GM12864 (cell line): ENCODE measurements at regions not wholly inside any gene's neighbourhood (a gene's known extent, or its start where the extent isn't known, plus 50 kb on each side); places are given as distances from the start of the nearest gene placed in this dataset.

Experiments used
- DNase-seq: peaks from one replicate; pipeline ENCODE4 v3.0.0-alpha.2; 2011; ENCODE audit warnings: low read depth
- H3K4me3 ChIP-seq: 2 replicates; pipeline ENCODE4 v1.5.1; 2011; ENCODE audit warnings: mild to moderate bottlenecking, low read depth, low read length, control low read depth
- CTCF ChIP-seq: IDR thresholded peaks from 2 replicates; pipeline ENCODE4 v1.5.1; 2011; ENCODE audit warnings: low read depth, mild to moderate bottlenecking, moderate library complexity, low read length, control low read depth, inconsistent platforms; ENCODE audit errors: missing control alignments

GRCh38 chr7:19587291-19587690 is 121.5 kb downstream of the POLR1F start:
- no peak overlapping the region for H3K4me3 ChIP-seq
- TF ChIP-seq CTCF, result peak; percentile 33
- DNase-seq, result no peak

GRCh38 chr7:19585761-19586160 is 123.1 kb downstream of the POLR1F start:
- DNase-seq, result no peak
- H3K4me3 ChIP-seq, result no peak overlapping the region
- TF ChIP-seq CTCF, result no peak

- H3K4me3 ChIP-seq, result no peak overlapping the region
- DNase-seq, result no peak
- TF ChIP-seq CTCF, result no peak
Observed at GRCh38 chr7:19575909-19576557, 132.8 kb downstream of the POLR1F start.

GRCh38 chr7:19574131-19574530 is 134.7 kb downstream of the POLR1F start:
- TF ChIP-seq CTCF, result no peak
- no peak overlapping the region for H3K4me3 ChIP-seq
- DNase-seq, result no peak

GRCh38 chr7:19572566-19572965 is 136.3 kb downstream of the POLR1F start:
- no peak overlapping the region for H3K4me3 ChIP-seq
- TF ChIP-seq CTCF, result no peak
- DNase-seq, result no peak

- no peak for TF ChIP-seq CTCF
- no peak overlapping the region for H3K4me3 ChIP-seq
- no peak for DNase-seq
Observed at GRCh38 chr7:19567011-19567410, 141.8 kb downstream of the POLR1F start.

GRCh38 chr7:19565602-19566001 is 143.2 kb downstream of the POLR1F start:
- TF ChIP-seq CTCF, result no peak
- DNase-seq, result no peak
- H3K4me3 ChIP-seq, result no peak overlapping the region
